ENCODE measurements at regions not wholly inside any gene's neighbourhood (a gene's known extent, or its start where the extent isn't known, plus 50 kb on each side); places are given as distances from the start of the nearest gene placed in this dataset.
"Not testable (repeated sequence)": the region's sequence is repeated elsewhere in the genome, so short reads cannot be mapped to it uniquely, and the experiment has no call there.

GRCh38 chr10:53382543-53382942 lies 610.0 kb upstream of the MBL2 start:
- H3K4me3 ChIP-seq (replicated peaks in 1 of 2; ENCODE audit: low read depth in 2 of 2, low read length in 2 of 2): no peak overlapping the region
- no peak for DNase-seq (ENCODE audit: low read depth in 2 of 2)
- no peak for TF ChIP-seq CTCF (IDR thresholded peaks at IDR 0.05; ENCODE audit: low read depth, low read length)

- TF ChIP-seq CTCF (IDR thresholded peaks at IDR 0.05; ENCODE audit: low read depth, low read length): no peak
- no peak for DNase-seq (ENCODE audit: low read depth in 2 of 2)
- no peak overlapping the region for H3K4me3 ChIP-seq (replicated peaks in 1 of 2; ENCODE audit: low read depth in 2 of 2, low read length in 2 of 2)
Observed at GRCh38 chr10:53379956-53380355, 607.4 kb upstream of the MBL2 start.

GRCh38 chr10:53370347-53370746 lies 597.8 kb upstream of the MBL2 start:
- no peak for DNase-seq (ENCODE audit: low read depth in 2 of 2)
- no peak overlapping the region for H3K4me3 ChIP-seq (replicated peaks in 1 of 2; ENCODE audit: low read depth in 2 of 2, low read length in 2 of 2)
- TF ChIP-seq CTCF (IDR thresholded peaks at IDR 0.05; ENCODE audit: low read depth, low read length): no peak

GRCh38 chr10:53361936-53362335 lies 589.4 kb upstream of the MBL2 start:
- no peak overlapping the region for H3K4me3 ChIP-seq (replicated peaks in 1 of 2; ENCODE audit: low read depth in 2 of 2, low read length in 2 of 2)
- TF ChIP-seq CTCF (IDR thresholded peaks at IDR 0.05; ENCODE audit: low read depth, low read length): no peak
- DNase-seq (ENCODE audit: low read depth in 2 of 2): no peak

- no peak for TF ChIP-seq CTCF (IDR thresholded peaks at IDR 0.05; ENCODE audit: low read depth, low read length)
- no peak for DNase-seq (ENCODE audit: low read depth in 2 of 2)
- H3K4me3 ChIP-seq (replicated peaks in 1 of 2; ENCODE audit: low read depth in 2 of 2, low read length in 2 of 2): no peak overlapping the region
Observed at GRCh38 chr10:53361281-53361680, 588.7 kb upstream of the MBL2 start.

- DNase-seq (ENCODE audit: low read depth in 2 of 2); H3K4me3 ChIP-seq (replicated peaks in 1 of 2; ENCODE audit: low read depth in 2 of 2, low read length in 2 of 2): not testable (repeated sequence)
Observed at GRCh38 chr10:53358978-53359377, 586.4 kb upstream of the MBL2 start.

- H3K4me3 ChIP-seq (replicated peaks in 1 of 2; ENCODE audit: low read depth in 2 of 2, low read length in 2 of 2): no peak overlapping the region
- TF ChIP-seq CTCF (IDR thresholded peaks at IDR 0.05; ENCODE audit: low read depth, low read length): no peak
- no peak for DNase-seq (ENCODE audit: low read depth in 2 of 2)
Observed at GRCh38 chr10:53358536-53358935, 586.0 kb upstream of the MBL2 start.

All from cardiac fibroblast (primary cell).